Nephron progenitor cell (in vitro differentiated cells): ENCODE measurements at regions not wholly inside any gene's neighbourhood (a gene's known extent, or its start where the extent isn't known, plus 50 kb on each side); places are given as distances from the start of the nearest gene placed in this dataset.
A peak's percentile ranks its signal among the peaks of the same experiment; 100 is the strongest.

Source experiments
- DNase-seq: peaks from one replicate; pipeline ENCODE4 v3.0.0; 2021
- H3K27ac Mint-ChIP-seq: 2 replicates; pipeline ENCODE4 v1.8.0; 2021; ENCODE audit warnings: mild to moderate bottlenecking, moderate library complexity, mixed read lengths
- H3K27me3 Mint-ChIP-seq: 2 replicates; pipeline ENCODE4 v1.8.0; 2021; ENCODE audit warnings: mild to moderate bottlenecking, low read depth, mixed read lengths; ENCODE audit not compliant: poor library complexity
- H3K36me3 Mint-ChIP-seq: 2 replicates; pipeline ENCODE4 v1.8.0; 2021; ENCODE audit warnings: low read depth, mixed read lengths
- H3K4me1 Mint-ChIP-seq: 2 replicates; pipeline ENCODE4 v1.8.0; 2021; ENCODE audit warnings: mixed read lengths
- H3K4me3 Mint-ChIP-seq: 2 replicates; pipeline ENCODE4 v1.8.0; 2021; ENCODE audit warnings: mild to moderate bottlenecking, moderate library complexity, mixed read lengths
- H3K9me3 Mint-ChIP-seq: 2 replicates; pipeline ENCODE4 v1.8.0; 2021; ENCODE audit warnings: mild to moderate bottlenecking, moderate library complexity, mixed read lengths
- TF ChIP-seq, protein P1 (sequence below): fragments of 200-600 bp; sonication (generic); IDR thresholded peaks from 2 replicates; pipeline ENCODE4 v1.5.0; 2021; ENCODE audit warnings: antibody characterized with exemption

DNA sequence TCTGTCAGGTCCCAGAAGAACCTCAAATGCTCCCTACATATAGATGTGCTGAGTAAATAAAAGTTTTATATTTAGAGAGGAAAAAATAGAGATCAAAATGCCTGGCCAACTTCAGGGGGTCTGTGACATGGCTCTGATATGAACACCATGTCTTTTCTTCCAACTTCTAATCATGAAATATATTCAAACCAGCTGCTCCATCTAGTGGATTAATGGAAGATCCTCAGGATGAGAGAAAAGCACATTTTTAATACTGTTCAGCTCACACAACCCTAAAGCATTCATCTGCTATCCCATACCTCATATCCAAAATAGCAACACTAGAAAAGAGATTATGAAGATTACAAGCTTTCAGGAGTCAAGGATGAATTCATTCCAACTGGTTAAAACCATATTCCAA is 56.0 kb upstream of the DOCK9 start:
- H3K4me1 Mint-ChIP-seq = peaks cover 5% of the 10 kb centered on the region
- TF ChIP-seq, protein P1, sequence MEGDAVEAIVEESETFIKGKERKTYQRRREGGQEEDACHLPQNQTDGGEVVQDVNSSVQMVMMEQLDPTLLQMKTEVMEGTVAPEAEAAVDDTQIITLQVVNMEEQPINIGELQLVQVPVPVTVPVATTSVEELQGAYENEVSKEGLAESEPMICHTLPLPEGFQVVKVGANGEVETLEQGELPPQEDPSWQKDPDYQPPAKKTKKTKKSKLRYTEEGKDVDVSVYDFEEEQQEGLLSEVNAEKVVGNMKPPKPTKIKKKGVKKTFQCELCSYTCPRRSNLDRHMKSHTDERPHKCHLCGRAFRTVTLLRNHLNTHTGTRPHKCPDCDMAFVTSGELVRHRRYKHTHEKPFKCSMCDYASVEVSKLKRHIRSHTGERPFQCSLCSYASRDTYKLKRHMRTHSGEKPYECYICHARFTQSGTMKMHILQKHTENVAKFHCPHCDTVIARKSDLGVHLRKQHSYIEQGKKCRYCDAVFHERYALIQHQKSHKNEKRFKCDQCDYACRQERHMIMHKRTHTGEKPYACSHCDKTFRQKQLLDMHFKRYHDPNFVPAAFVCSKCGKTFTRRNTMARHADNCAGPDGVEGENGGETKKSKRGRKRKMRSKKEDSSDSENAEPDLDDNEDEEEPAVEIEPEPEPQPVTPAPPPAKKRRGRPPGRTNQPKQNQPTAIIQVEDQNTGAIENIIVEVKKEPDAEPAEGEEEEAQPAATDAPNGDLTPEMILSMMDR = peak; percentile 50
- H3K27ac Mint-ChIP-seq = no peak overlapping the region
- H3K4me3 Mint-ChIP-seq = no peak overlapping the region
- DNase-seq = no peak
- H3K27me3 Mint-ChIP-seq = no peaks in the 10 kb centered on the region
- peaks cover 14% of the 10 kb centered on the region for H3K9me3 Mint-ChIP-seq
- no peaks in the 10 kb centered on the region for H3K36me3 Mint-ChIP-seq

DNA sequence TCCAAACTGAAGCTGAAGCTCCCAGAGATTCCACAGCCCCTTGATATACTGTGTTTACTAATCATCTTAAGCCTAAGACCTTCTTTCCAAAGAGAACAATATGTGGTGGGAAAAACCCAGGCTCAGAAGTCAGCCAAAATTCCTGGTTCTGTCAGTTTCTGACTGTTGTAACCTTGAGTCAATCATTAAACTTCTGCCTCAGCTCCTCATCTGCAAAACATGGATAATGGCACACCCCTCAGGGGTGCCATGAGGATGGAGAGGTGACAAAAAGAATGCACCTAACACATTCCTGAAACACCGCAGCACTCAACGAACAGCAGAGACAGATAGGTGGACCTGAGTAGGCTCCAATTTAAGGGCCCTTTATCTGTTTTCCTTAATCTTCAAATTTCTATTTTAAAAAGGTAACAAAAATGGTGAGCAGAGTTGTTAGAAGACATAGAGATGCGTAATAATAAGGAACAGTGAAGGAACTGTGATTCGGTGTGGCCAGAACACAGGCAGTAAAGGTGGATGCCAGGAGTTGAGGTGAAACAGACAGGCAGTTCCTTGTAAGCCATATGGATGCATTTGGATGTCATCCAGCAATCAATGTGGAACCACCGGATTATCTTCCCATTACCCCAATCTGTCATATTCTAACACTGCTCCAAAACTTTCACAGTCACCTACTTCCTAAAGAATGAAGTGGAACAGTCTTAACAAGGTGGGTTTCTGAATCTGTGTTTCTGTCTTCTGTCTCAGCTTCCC is 56.6 kb upstream of the DOCK9 start:
- Mint-ChIP-seq H3K4me3 (no peak overlapping the region), H3K36me3 (no peaks in the 10 kb centered on the region), H3K4me1 (peaks cover 5% of the 10 kb centered on the region), H3K27ac (no peak overlapping the region), H3K9me3 (peaks cover 11% of the 10 kb centered on the region), H3K27me3 (no peaks in the 10 kb centered on the region)
- DNase-seq = no peak
- TF ChIP-seq, protein P1 = no peak

DNA sequence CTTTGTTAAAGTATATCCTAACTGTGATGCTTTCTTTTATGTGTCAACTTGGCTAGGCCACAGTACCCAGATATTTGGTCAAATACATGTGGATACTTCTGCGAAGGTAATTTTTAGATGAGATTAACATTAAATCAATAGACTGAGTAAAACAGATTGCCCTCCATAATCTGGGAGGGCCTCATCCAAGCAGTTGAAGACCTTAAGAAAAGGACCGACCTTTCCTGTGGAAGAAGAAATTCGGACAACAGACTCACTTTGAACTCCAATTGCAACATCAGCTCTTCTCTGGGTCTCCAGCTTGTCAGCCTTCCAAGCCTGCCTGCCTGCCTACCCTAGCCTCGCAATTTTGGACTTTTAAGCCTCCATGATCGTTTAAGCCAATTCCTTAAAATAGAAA is 57.9 kb upstream of the DOCK9 start:
- Mint-ChIP-seq H3K9me3 (peaks cover 11% of the 10 kb centered on the region), H3K4me1 (peaks cover 5% of the 10 kb centered on the region), H3K4me3 (no peak overlapping the region), H3K27ac (no peak overlapping the region), H3K27me3 (no peaks in the 10 kb centered on the region), H3K36me3 (no peaks in the 10 kb centered on the region)
- no peak for DNase-seq
- TF ChIP-seq, protein P1 = no peak

DNA sequence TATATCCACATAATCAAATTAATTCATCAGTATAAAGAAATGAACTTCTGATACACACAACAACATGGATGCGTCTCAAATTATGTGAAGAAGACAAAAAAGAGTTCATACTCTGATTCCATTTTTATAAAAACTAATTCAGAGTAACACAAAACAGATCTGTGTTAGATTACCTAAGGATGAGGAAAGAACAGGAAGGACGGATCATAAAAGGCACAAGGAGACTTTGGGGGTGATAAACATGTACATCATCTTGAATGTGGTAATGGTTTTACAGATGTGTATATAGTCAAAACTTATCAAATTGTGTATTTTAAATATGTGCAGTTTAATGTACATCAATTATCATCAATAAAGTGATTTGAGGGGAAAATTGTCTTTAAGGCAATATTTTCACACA is 59.9 kb upstream of the DOCK9 start:
- no peaks in the 10 kb centered on the region for H3K36me3 Mint-ChIP-seq
- TF ChIP-seq, protein P1 = no peak
- peaks cover 15% of the 10 kb centered on the region for H3K4me1 Mint-ChIP-seq

DNA sequence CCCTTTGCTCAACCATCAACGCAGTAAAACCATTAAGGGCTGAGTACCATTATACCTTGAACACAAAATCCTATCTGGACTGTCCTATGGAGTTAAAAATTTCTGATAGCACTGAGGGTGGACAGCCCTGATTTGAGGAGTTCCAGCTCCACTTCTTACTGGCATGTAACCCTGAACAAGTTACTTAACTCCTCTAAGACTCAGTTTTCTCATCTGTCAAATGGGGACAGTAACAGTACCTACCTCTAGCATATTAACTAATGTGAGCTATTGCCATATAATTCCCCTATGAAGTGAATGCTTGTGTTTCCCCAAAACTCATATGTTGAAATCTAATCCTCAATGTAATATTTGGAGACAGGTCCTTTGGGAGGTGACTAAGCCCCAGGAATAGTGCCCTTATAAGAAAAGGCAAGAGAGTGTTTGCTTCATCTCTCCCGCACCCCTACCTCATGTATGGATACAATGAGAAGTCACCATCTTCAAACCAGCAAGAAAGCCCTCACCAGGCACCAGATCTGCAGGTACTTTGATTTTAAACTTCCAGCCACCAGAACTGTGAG is 61.9 kb upstream of the DOCK9 start:
- H3K9me3 Mint-ChIP-seq = peaks cover 11% of the 10 kb centered on the region
- H3K4me3 Mint-ChIP-seq = no peak overlapping the region
- TF ChIP-seq, protein P1 = no peak
- no peaks in the 10 kb centered on the region for H3K27me3 Mint-ChIP-seq
- no peak overlapping the region for H3K27ac Mint-ChIP-seq
- H3K4me1 Mint-ChIP-seq = peaks cover 16% of the 10 kb centered on the region
- H3K36me3 Mint-ChIP-seq = no peaks in the 10 kb centered on the region
- DNase-seq = no peak

More for the DNA sequence above, 59.9 kb upstream of the DOCK9 start:
- DNase-seq = no peak
- no peak overlapping the region for H3K4me3 Mint-ChIP-seq
- H3K27ac Mint-ChIP-seq = no peak overlapping the region
- peaks cover 11% of the 10 kb centered on the region for H3K9me3 Mint-ChIP-seq
- H3K27me3 Mint-ChIP-seq = no peaks in the 10 kb centered on the region
